OCI-LY7 (cell line): ENCODE measurements at regions not wholly inside any gene's neighbourhood (a gene's known extent, or its start where the extent isn't known, plus 50 kb on each side); places are given as distances from the start of the nearest gene placed in this dataset.

ENCODE experiments used
- BruUV-seq: library from RNA; stranded (reverse); fragments of 400-500 nt; replicated peaks from 2 replicates; lab custom pipeline; 2021; lab: Mats Ljungman, UMichigan
- CTCF ChIA-PET: fragments of 300-600 bp; sonication (Branson Sonifier 250); formaldehyde crosslinking; loops from one replicate; lab custom pipeline; 2022; ENCODE audit warnings: antibody characterized with exemption; ENCODE audit not compliant: unreplicated experiment; lab: Charles Lee
- POLR2A ChIA-PET: fragments of 300-600 bp; sonication (Branson Sonifier 250); formaldehyde crosslinking; loops from one replicate; lab custom pipeline; 2022; ENCODE audit warnings: antibody characterized with exemption; lab: Charles Lee
- DNase-seq: peaks from one replicate; pipeline ENCODE4 v3.0.0-alpha.2; 2015; ENCODE audit warnings: low spot score
- H2AFZ ChIP-seq: fragments of 200-600 bp; sonication (generic), shearing (Covaris generic); 2 replicates; pipeline ENCODE4 v1.6.1; 2014; ENCODE audit warnings: mild to moderate bottlenecking, antibody characterized with exemption, low read length, moderate library complexity
- H3K27ac ChIP-seq: fragments of 200-600 bp; sonication (generic); 2 replicates; pipeline ENCODE4 v1.5.1; 2014; ENCODE audit warnings: mixed run types, low read depth, mild to moderate bottlenecking, moderate library complexity, low read length, inconsistent platforms; ENCODE audit not compliant: poor library complexity, severe bottlenecking
- H3K36me3 ChIP-seq: fragments of 200-600 bp; sonication (generic); 2 replicates; pipeline ENCODE4 v1.6.1; 2014; ENCODE audit warnings: mild to moderate bottlenecking, antibody characterized with exemption, low read length, moderate library complexity, mixed read lengths; ENCODE audit not compliant: insufficient read depth
- H3K4me1 ChIP-seq: fragments of 200-600 bp; sonication (generic); 2 replicates; pipeline ENCODE4 v1.5.1; 2014; ENCODE audit warnings: mild to moderate bottlenecking, low read length; ENCODE audit not compliant: insufficient read depth, poor library complexity, severe bottlenecking
- H3K4me2 ChIP-seq: fragments of 200-600 bp; sonication (generic); 2 replicates; pipeline ENCODE4 v1.6.1; 2014; ENCODE audit warnings: mild to moderate bottlenecking, low read length
- H3K4me3 ChIP-seq: fragments of 200-600 bp; sonication (generic); 2 replicates; pipeline ENCODE4 v1.5.1; 2014; ENCODE audit warnings: mild to moderate bottlenecking, low read depth, low read length; ENCODE audit not compliant: poor library complexity, severe bottlenecking
- H3K79me2 ChIP-seq: fragments of 200-600 bp; sonication (generic); 2 replicates; pipeline ENCODE4 v1.6.1; 2016; ENCODE audit warnings: low read depth, mild to moderate bottlenecking, low read length, moderate library complexity, mixed read lengths; ENCODE audit not compliant: insufficient read depth
- H3K9me2 ChIP-seq: fragments of 200-600 bp; sonication (generic); 2 replicates; pipeline ENCODE4 v1.6.1; 2016; ENCODE audit warnings: mild to moderate bottlenecking, low read length, mixed read lengths; ENCODE audit not compliant: insufficient read depth
- H3K9me3 ChIP-seq: fragments of 200-600 bp; sonication (generic); 2 replicates; pipeline ENCODE4 v1.6.1; 2014; ENCODE audit warnings: mild to moderate bottlenecking, mixed run types, low read length, mixed read lengths
- H4K20me1 ChIP-seq: fragments of 200-600 bp; sonication (generic); 2 replicates; pipeline ENCODE4 v1.6.1; 2014; ENCODE audit warnings: mild to moderate bottlenecking, antibody characterized with exemption, low read length, moderate library complexity, mixed read lengths; ENCODE audit not compliant: insufficient read depth
- CTCF ChIP-seq: fragments of 200-600 bp; sonication (generic); conservative IDR thresholded peaks from 2 replicates; pipeline ENCODE4 v1.5.1; 2014; ENCODE audit warnings: mild to moderate bottlenecking, antibody characterized with exemption, low read length, moderate library complexity, mixed read lengths
- EZH2phosphoT487 ChIP-seq: fragments of 200-600 bp; sonication (generic); IDR thresholded peaks from 2 replicates; pipeline ENCODE4 v1.6.1; 2018; ENCODE audit warnings: low read depth, borderline replicate concordance, mild to moderate bottlenecking, mixed run types, antibody characterized with exemption, low read length, moderate library complexity, mixed read lengths
- intact Hi-C: fragments of 100-400 bp; cut with micrococcal nuclease; formaldehyde crosslinking; loops from one replicate; pipeline ENCODE4 v1.10.0; 2022; ENCODE audit not compliant: unreplicated experiment

- no peak overlapping the region for H3K4me2 ChIP-seq
- H2AFZ ChIP-seq: no peak overlapping the region
- H3K9me3 ChIP-seq: peaks cover 9% of the 10 kb centered on the region; the same call in 1 of the 2 replicates
- no peak for DNase-seq
- CTCF ChIA-PET: interaction anchor here (0.6 to 0.8 kb wide), 2 partner anchors 17 to 48 kb away, joined by 3 to 4 read pairs; no protein-coding TSS in a partner anchor
- intact Hi-C loops: no loop called here
- H3K27ac ChIP-seq: no peak overlapping the region
- H3K4me1 ChIP-seq: peaks cover 21% of the 10 kb centered on the region
- no peaks in the 10 kb centered on the region for H3K79me2 ChIP-seq
- H3K36me3 ChIP-seq: no peaks in the 10 kb centered on the region
- POLR2A ChIA-PET: no interaction called here
- H3K4me3 ChIP-seq: no peak overlapping the region
- no peaks in the 10 kb centered on the region for H3K9me2 ChIP-seq
- no peak for TF ChIP-seq CTCF
- no peak for TF ChIP-seq EZH2phosphoT487
- H4K20me1 ChIP-seq: no peaks in the 10 kb centered on the region
- no TSS peak for BruUV-seq
Measured at GRCh38 chr1:226473325-226473724, 65.4 kb upstream of the PARP1 start.

- DNase-seq: no peak
- no peaks in the 10 kb centered on the region for H4K20me1 ChIP-seq
- H3K4me1 ChIP-seq: peaks cover 21% of the 10 kb centered on the region
- H3K79me2 ChIP-seq: no peaks in the 10 kb centered on the region
- no peak for TF ChIP-seq EZH2phosphoT487
- TF ChIP-seq CTCF: no peak
- no peak overlapping the region for H3K4me2 ChIP-seq
- no peaks in the 10 kb centered on the region for H3K9me2 ChIP-seq
- no TSS peak for BruUV-seq
- no peak overlapping the region for H2AFZ ChIP-seq
- intact Hi-C loops: no loop called here
- H3K9me3 ChIP-seq: peaks cover 6% of the 10 kb centered on the region; the same call in 1 of the 2 replicates
- H3K27ac ChIP-seq: no peak overlapping the region
- H3K4me3 ChIP-seq: no peak overlapping the region
- POLR2A ChIA-PET: no interaction called here
- CTCF ChIA-PET: interaction anchor here (0.8 to 1.6 kb wide), 2 partner anchors 14 to 16 kb away, joined by 3 to 4 read pairs; no protein-coding TSS in a partner anchor
- H3K36me3 ChIP-seq: no peaks in the 10 kb centered on the region
Measured at GRCh38 chr1:226474041-226474440, 66.1 kb upstream of the PARP1 start.

GRCh38 chr1:226474443-226475141 is 66.7 kb upstream of the PARP1 start:
- H3K4me1 ChIP-seq: peaks cover 21% of the 10 kb centered on the region
- BruUV-seq: no TSS peak
- no peaks in the 10 kb centered on the region for H4K20me1 ChIP-seq
- 0 out of 2 replicates have a peak overlapping the region, but pooled peaks have one; percentile 37 for H2AFZ ChIP-seq
- H3K79me2 ChIP-seq: no peaks in the 10 kb centered on the region
- ChIA-PET CTCF (interaction anchor here (0.8 to 1.6 kb wide), 2 partner anchors 14 to 16 kb away, joined by 3 to 4 read pairs; no protein-coding TSS in a partner anchor), POLR2A (no interaction called here)
- no peak overlapping the region for H3K4me3 ChIP-seq
- no peak overlapping the region for H3K27ac ChIP-seq
- H3K9me2 ChIP-seq: no peaks in the 10 kb centered on the region
- TF ChIP-seq EZH2phosphoT487 (no peak), CTCF (no peak)
- intact Hi-C loops: no loop called here
- H3K9me3 ChIP-seq: peaks cover under 1% of the 10 kb centered on the region; the same call in 1 of the 2 replicates
- H3K36me3 ChIP-seq: no peaks in the 10 kb centered on the region
- DNase-seq: no peak
- H3K4me2 ChIP-seq: no peak overlapping the region
